HepG2 (cell line): ENCODE measurements at regions not wholly inside any gene's neighbourhood (a gene's known extent, or its start where the extent isn't known, plus 50 kb on each side); places are given as distances from the start of the nearest gene placed in this dataset.

Experiments
- ATAC-seq: fragments of 200-7000 bp; cut with Tn5 transposase; 3 replicates; pipeline ENCODE4 v1.9.1; 2020; ENCODE audit warnings: mild to moderate bottlenecking, moderate library complexity
- BruUV-seq: library from RNA; stranded (reverse); fragments of 400-500 nt; replicated peaks from 2 replicates; lab custom pipeline; 2021; lab: Mats Ljungman, UMichigan
- CTCF ChIA-PET: fragments of 300-600 bp; formaldehyde crosslinking; extraction: SDS; loops from one replicate; lab custom pipeline; 2021; ENCODE audit warnings: low total read pairs, inconsistent platforms, low intra/inter-chr PET ratio; lab: Yijun Ruan, JAX
- POLR2A ChIA-PET: fragments of 350-600 bp; sonication (Branson Sonifier 250); formaldehyde crosslinking; loops from one replicate; lab custom pipeline; 2020; ENCODE audit warnings: antibody characterized with exemption, inconsistent platforms; lab: Yijun Ruan, JAX
- DNase-seq: peaks from one replicate; pipeline ENCODE4 v3.0.0-alpha.2; 2015; ENCODE audit warnings: low spot score
- FAIRE-seq: peaks from 3 replicates; lab custom pipeline; 2011; peaks lifted over from hg19 to GRCh38; lab: Jason Lieb, UNC
- H2AFZ ChIP-seq: one replicate; pipeline ENCODE4 v1.6.1; 2011; ENCODE audit warnings: low read length, inconsistent platforms
- H3K27ac ChIP-seq: fragments of 300-600 bp; 3 replicates; pipeline ENCODE4 v1.8.0; 2011; ENCODE audit warnings: mixed run types, mild to moderate bottlenecking, mixed read lengths, low read length, inconsistent platforms; ENCODE audit not compliant: insufficient read depth; ENCODE audit errors: extremely low read length
- H3K27me3 ChIP-seq, 2 experiments: fragments of 200-600 bp in 1 of 2; 2 replicates in 1 of 2; 3 replicates in 1 of 2; pipeline versions ENCODE4 v1.6.0 to v1.8.0; 2011; ENCODE audit warnings: low read length in 2 of 2, mild to moderate bottlenecking in 2 of 2, moderate library complexity in 2 of 2, inconsistent platforms in 1 of 2; ENCODE audit not compliant: insufficient read depth in 2 of 2, control insufficient read depth in 1 of 2
- H3K36me3 ChIP-seq, 2 experiments: fragments of 200-600 bp in 1 of 2; replicated peaks in 1 of 2; 2 replicates in 1 of 2; 3 replicates in 1 of 2; pipeline versions ENCODE4 v1.5.1 to v1.8.0; 2011; ENCODE audit warnings: low read length in 2 of 2, inconsistent platforms in 1 of 2; ENCODE audit not compliant: insufficient read depth in 2 of 2, control insufficient read depth in 1 of 2
- H3K4me1 ChIP-seq: 2 replicates; pipeline ENCODE4 v1.5.1; 2012; ENCODE audit warnings: low read length, inconsistent platforms; ENCODE audit not compliant: insufficient read depth
- H3K4me2 ChIP-seq: 2 replicates; pipeline ENCODE4 v1.6.0; 2011; ENCODE audit warnings: low read depth, low read length, inconsistent platforms
- H3K4me3 ChIP-seq, 3 experiments: fragments of 200-600 bp in 1 of 3; sonication (generic), shearing (Covaris generic) in 1 of 3; replicated peaks in 1 of 3; 2 replicates each; pipeline ENCODE4 v1.5.1; 2011 to 2016; ENCODE audit warnings: low read length in 3 of 3, inconsistent platforms in 2 of 3, low read depth in 2 of 3, mild to moderate bottlenecking in 2 of 3, control low read depth in 1 of 3, mixed read lengths in 1 of 3; ENCODE audit not compliant: insufficient read depth in 1 of 3
- H3K79me2 ChIP-seq: one replicate; pipeline ENCODE4 v1.6.1; 2011; ENCODE audit warnings: low read length, inconsistent platforms; ENCODE audit not compliant: insufficient read depth
- H3K9ac ChIP-seq: 2 replicates; pipeline ENCODE4 v1.6.0; 2011; ENCODE audit warnings: mild to moderate bottlenecking, low read depth, low read length, inconsistent platforms; ENCODE audit not compliant: insufficient read depth
- H3K9me3 ChIP-seq: 2 replicates; pipeline ENCODE4 v1.5.1; 2012; ENCODE audit warnings: mild to moderate bottlenecking, low read length
- H4K20me1 ChIP-seq: 2 replicates; pipeline ENCODE4 v1.6.0; 2011; ENCODE audit warnings: inconsistent platforms, mild to moderate bottlenecking, low read length, moderate library complexity; ENCODE audit not compliant: insufficient read depth
- ATF7 ChIP-seq, 2 experiments: fragments of 450-650 bp in 1 of 2; sonication (generic) in 1 of 2; formaldehyde crosslinking in 1 of 2; IDR thresholded peaks; 2 replicates each; pipeline versions ENCODE4 v1.4.0 to v1.6.1; 2016 to 2020; ENCODE audit warnings: antibody characterized with exemption in 1 of 2, mild to moderate bottlenecking in 1 of 2, missing genetic modification reagents in 1 of 2
- BHLHE40 ChIP-seq: IDR thresholded peaks from 2 replicates; pipeline ENCODE4 v1.6.1; 2011; ENCODE audit warnings: low read length, improper control_type of control experiment
- CREB1 ChIP-seq, 2 experiments: fragments of 450-650 bp in 1 of 2; IDR thresholded peaks; 2 replicates each; pipeline ENCODE4 v1.6.1; 2016 to 2017; ENCODE audit warnings: control low read depth in 1 of 2, mild to moderate bottlenecking in 1 of 2, missing compliant biosample characterization in 1 of 2, missing genetic modification characterization in 1 of 2
- EZH2 ChIP-seq: conservative IDR thresholded peaks from 2 replicates; pipeline ENCODE4 v1.6.1; 2012; ENCODE audit warnings: mild to moderate bottlenecking, low read depth, low read length, moderate library complexity
- FOXA1 ChIP-seq, 2 experiments: fragments of 450-650 bp in 1 of 2; sonication (generic) in 1 of 2; formaldehyde crosslinking in 1 of 2; IDR thresholded peaks; 2 replicates each; pipeline versions ENCODE4 v1.4.0 to v1.6.1; 2016 to 2020; ENCODE audit warnings: missing genetic modification reagents in 1 of 2
- FOXO4 ChIP-seq: sonication (generic); formaldehyde crosslinking; conservative IDR thresholded peaks from 2 replicates; pipeline ENCODE4 v1.8.1; 2023; ENCODE audit warnings: missing genetic modification reagents
- KAT2B ChIP-seq: fragments of 150-350 bp; IDR thresholded peaks from 2 replicates; pipeline ENCODE4 v1.6.1; 2014; ENCODE audit warnings: low read depth, low read length, borderline replicate concordance
- RBM39 ChIP-seq: fragments of 200-400 bp; formaldehyde crosslinking; IDR thresholded peaks from one replicate; pipeline ENCODE4 v1.6.1; 2018; ENCODE audit warnings: antibody characterized with exemption, mild to moderate bottlenecking, low read depth, low read length; ENCODE audit not compliant: poor library complexity, severe bottlenecking
- THAP7 ChIP-seq: sonication (generic); formaldehyde crosslinking; IDR thresholded peaks from 2 replicates; pipeline ENCODE4 v1.8.1; 2023; ENCODE audit warnings: mild to moderate bottlenecking, missing genetic modification reagents
- ZNF10 ChIP-seq: sonication (generic); formaldehyde crosslinking; IDR thresholded peaks from 2 replicates; pipeline ENCODE4 v1.4.0; 2020; ENCODE audit warnings: mild to moderate bottlenecking, low read depth, missing genetic modification reagents, borderline replicate concordance
- ZNF317 ChIP-seq: sonication (generic); formaldehyde crosslinking; IDR thresholded peaks from 2 replicates; pipeline ENCODE4 v1.5.0; 2020; ENCODE audit warnings: mild to moderate bottlenecking, missing genetic modification reagents
- ZNF567 ChIP-seq: sonication (generic); formaldehyde crosslinking; IDR thresholded peaks from 2 replicates; pipeline ENCODE4 v1.8.1; 2023; ENCODE audit warnings: mild to moderate bottlenecking, missing genetic modification reagents, borderline replicate concordance
- ZNF772 ChIP-seq: sonication (generic); formaldehyde crosslinking; IDR thresholded peaks from 2 replicates; pipeline ENCODE4 v1.5.0; 2020; ENCODE audit warnings: mild to moderate bottlenecking, missing genetic modification reagents
- WGBS: methylation state at CpG from one replicate; pipeline ENCODE4 v1.1.6; 2017; ENCODE audit warnings: low lambda C conversion rate; 5-methylcytosine and 5-hydroxymethylcytosine counted together
- in situ Hi-C: cut with HindIII; loops from 2 replicates; pipeline ENCODE4 v1.10.0; 2017; ENCODE audit warnings: low pct_unique_long_range_greater_than_20kb; ENCODE audit not compliant: extremely low pct_ligation_motif_present
- intact Hi-C: fragments of 100-400 bp; cut with micrococcal nuclease; formaldehyde crosslinking; loops from one replicate; pipeline ENCODE4 v1.10.0; 2022; ENCODE audit not compliant: unreplicated experiment

- 14% methylated on average over 6 of the region's 6 CpGs for WGBS
- Histone ChIP-seq H3K4me1 (no peaks in the 10 kb centered on the region), H3K4me3 (no peak overlapping the region), H3K36me3 (no peaks in the 10 kb centered on the region), H3K9ac (no peak overlapping the region), H4K20me1 (no peaks in the 10 kb centered on the region), H3K4me2 (no peak overlapping the region), H3K79me2 (no peaks in the 10 kb centered on the region), H3K9me3 (peaks cover 21% of the 10 kb centered on the region), H3K27me3 (peaks cover 4 to 54% of the 10 kb centered on the region in 2 experiments; a peak in 4 of 5 replicates), H3K27ac (no peak overlapping the region), H2AFZ (no peak overlapping the region)
- ATAC-seq (no peak), FAIRE-seq (no peak), DNase-seq (no peak)
- intact Hi-C loops, result no loop called here
- no TSS peak for BruUV-seq
- in situ Hi-C loops, result no loop called here
- TF ChIP-seq FOXO4, result no peak
- TF ChIP-seq CREB1 (IDR thresholded peaks at IDR 0.05), result peak; percentile 77
- TF ChIP-seq CREB1 (CRISPR knock-in tag; IDR thresholded peaks at IDR 0.05), result no peak
- no peak for TF ChIP-seq RBM39
- no peak for TF ChIP-seq BHLHE40
- peak; percentile 57 for TF ChIP-seq ATF7 (IDR thresholded peaks at IDR 0.05)
- TF ChIP-seq ATF7 (CRISPR knock-in tag; IDR thresholded peaks at IDR 0.05), result no peak
- no peak for TF ChIP-seq KAT2B
- no peak for TF ChIP-seq THAP7 (CRISPR knock-in tag)
- no peak for TF ChIP-seq EZH2
- no peak for TF ChIP-seq ZNF317 (CRISPR knock-in tag)
- TF ChIP-seq ZNF567 (CRISPR knock-in tag), result no peak
- TF ChIP-seq FOXA1 (IDR thresholded peaks at IDR 0.05), result no peak
- TF ChIP-seq FOXA1 (CRISPR knock-in tag; IDR thresholded peaks at IDR 0.05), result no peak
- TF ChIP-seq ZNF10 (CRISPR knock-in tag), result no peak
- no peak for TF ChIP-seq ZNF772 (CRISPR knock-in tag)
- CTCF ChIA-PET, result no interaction called here
- POLR2A ChIA-PET, result no interaction called here
These were observed 72.8 kb downstream of the KCNF1 start for GRCh38 chr2:10984418-10985135.
